ENCODE measurements at regions not wholly inside any gene's neighbourhood (a gene's known extent, or its start where the extent isn't known, plus 50 kb on each side); places are given as distances from the start of the nearest gene placed in this dataset.

- TF ChIP-seq CTCF (IDR thresholded peaks at IDR 0.05; ENCODE audit: control extremely low read depth, extremely low read depth) = no peak
- no peak overlapping the region for H3K4me3 ChIP-seq
- no peak for DNase-seq
- no peaks in the 10 kb centered on the region for H3K4me1 ChIP-seq (ENCODE audit: control insufficient read depth in 5 of 5, insufficient read depth in 5 of 5, low read length in 5 of 5)
- H3K27ac ChIP-seq (ENCODE audit: low read depth in 1 of 2, low read length in 1 of 2) = no peak overlapping the region
- no peak overlapping the region for H3K9ac ChIP-seq (ENCODE audit: insufficient read depth in 1 of 2, low read length in 2 of 2)
- H3K27me3 ChIP-seq (ENCODE audit: control insufficient read depth in 3 of 3, insufficient read depth in 3 of 3, low read length in 2 of 3) = no peaks in the 10 kb centered on the region
- no peaks in the 10 kb centered on the region for H3K36me3 ChIP-seq (ENCODE audit: control insufficient read depth in 4 of 4, insufficient read depth in 4 of 4, low read length in 4 of 4)
- ATAC-seq (ENCODE audit: insufficient read depth, low FRiP score) = no peak
- no peaks in the 10 kb centered on the region for H3K9me3 ChIP-seq (ENCODE audit: control insufficient read depth in 4 of 4, insufficient read depth in 3 of 4, low read length in 3 of 4)
- 66 to 74% methylated on average over 3 of the region's 3 CpGs for WGBS, 2 donors
These were observed 754.1 kb upstream of the MAP3K7 start for GRCh38 chr6:91340896-91341395.

- WGBS, 2 donors = 91 to 94% methylated on average over 4 of the region's 4 CpGs
- H3K4me3 ChIP-seq = no peak overlapping the region
- no peaks in the 10 kb centered on the region for H3K9me3 ChIP-seq (ENCODE audit: control insufficient read depth in 4 of 4, insufficient read depth in 3 of 4, low read length in 3 of 4)
- no peaks in the 10 kb centered on the region for H3K36me3 ChIP-seq (ENCODE audit: control insufficient read depth in 4 of 4, insufficient read depth in 4 of 4, low read length in 4 of 4)
- no peak overlapping the region for H3K27ac ChIP-seq (ENCODE audit: low read depth in 1 of 2, low read length in 1 of 2)
- no peak for TF ChIP-seq CTCF (IDR thresholded peaks at IDR 0.05; ENCODE audit: control extremely low read depth, extremely low read depth)
- ATAC-seq (ENCODE audit: insufficient read depth, low FRiP score) (no peak), DNase-seq (no peak)
- no peak overlapping the region for H3K9ac ChIP-seq (ENCODE audit: insufficient read depth in 1 of 2, low read length in 2 of 2)
- no peaks in the 10 kb centered on the region for H3K4me1 ChIP-seq (ENCODE audit: control insufficient read depth in 5 of 5, insufficient read depth in 5 of 5, low read length in 5 of 5)
- no peaks in the 10 kb centered on the region for H3K27me3 ChIP-seq (ENCODE audit: control insufficient read depth in 3 of 3, insufficient read depth in 3 of 3, low read length in 2 of 3)
These were observed 751.1 kb upstream of the MAP3K7 start for GRCh38 chr6:91337967-91338366.

- Histone ChIP-seq H3K4me1 (ENCODE audit: control insufficient read depth in 5 of 5, insufficient read depth in 5 of 5, low read length in 5 of 5) (peaks cover 0 to 10% (median 0%) of the 10 kb centered on the region in 5 donors), H3K4me3 (no peak overlapping the region), H3K27me3 (ENCODE audit: control insufficient read depth in 3 of 3, insufficient read depth in 3 of 3, low read length in 2 of 3) (no peaks in the 10 kb centered on the region), H3K36me3 (ENCODE audit: control insufficient read depth in 4 of 4, insufficient read depth in 4 of 4, low read length in 4 of 4) (no peaks in the 10 kb centered on the region), H3K27ac (ENCODE audit: low read depth in 1 of 2, low read length in 1 of 2) (no peak overlapping the region), H3K9me3 (ENCODE audit: control insufficient read depth in 4 of 4, insufficient read depth in 3 of 4, low read length in 3 of 4) (no peaks in the 10 kb centered on the region), H3K9ac (ENCODE audit: insufficient read depth in 1 of 2, low read length in 2 of 2) (no peak overlapping the region)
- no peak for TF ChIP-seq CTCF (IDR thresholded peaks at IDR 0.05; ENCODE audit: control extremely low read depth, extremely low read depth)
- 78 to 87% methylated on average over 1 of the region's 1 CpG for WGBS, 2 donors
- no peak for ATAC-seq (ENCODE audit: insufficient read depth, low FRiP score)
- peak in 2 of 3 donors; percentile 68 to 82 for DNase-seq
These were observed 744.0 kb upstream of the MAP3K7 start for GRCh38 chr6:91330896-91331295.

DNA sequence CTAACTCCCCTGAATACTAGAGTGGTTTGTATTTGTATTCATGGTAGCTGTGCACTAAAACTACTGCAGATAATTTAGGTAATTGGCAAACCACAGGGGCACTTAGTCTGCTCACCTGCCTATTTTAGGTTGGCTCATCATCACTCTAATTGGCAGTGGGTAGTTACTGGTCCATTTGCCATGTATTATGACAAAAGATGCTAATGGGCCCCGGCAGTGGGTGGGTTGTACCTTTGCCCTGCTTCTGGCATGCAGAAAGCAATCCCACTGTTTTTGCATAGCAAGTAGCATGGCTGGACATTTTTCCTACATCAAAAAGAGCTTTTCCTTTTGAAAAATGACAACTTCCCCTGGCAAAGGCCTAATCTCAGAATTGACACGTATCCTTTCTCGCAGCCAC is 741.4 kb upstream of the MAP3K7 start:
- ATAC-seq (ENCODE audit: insufficient read depth, low FRiP score) (no peak), DNase-seq (no peak)
- Histone ChIP-seq H3K27me3 (ENCODE audit: control insufficient read depth in 3 of 3, insufficient read depth in 3 of 3, low read length in 2 of 3) (no peaks in the 10 kb centered on the region), H3K4me1 (ENCODE audit: control insufficient read depth in 5 of 5, insufficient read depth in 5 of 5, low read length in 5 of 5) (peaks cover 0 to 10% (median 0%) of the 10 kb centered on the region in 5 donors), H3K36me3 (ENCODE audit: control insufficient read depth in 4 of 4, insufficient read depth in 4 of 4, low read length in 4 of 4) (no peaks in the 10 kb centered on the region), H3K9me3 (ENCODE audit: control insufficient read depth in 4 of 4, insufficient read depth in 3 of 4, low read length in 3 of 4) (no peaks in the 10 kb centered on the region), H3K27ac (ENCODE audit: low read depth in 1 of 2, low read length in 1 of 2) (no peak overlapping the region), H3K9ac (ENCODE audit: insufficient read depth in 1 of 2, low read length in 2 of 2) (no peak overlapping the region), H3K4me3 (no peak overlapping the region)
- no peak for TF ChIP-seq CTCF (IDR thresholded peaks at IDR 0.05; ENCODE audit: control extremely low read depth, extremely low read depth)
- WGBS, 2 donors = 94 to 95% methylated on average over 3 of the region's 3 CpGs

Data from lung (tissue), 11 donors.